ENCODE measurements at regions not wholly inside any gene's neighbourhood (a gene's known extent, or its start where the extent isn't known, plus 50 kb on each side); places are given as distances from the start of the nearest gene placed in this dataset.

DNA sequence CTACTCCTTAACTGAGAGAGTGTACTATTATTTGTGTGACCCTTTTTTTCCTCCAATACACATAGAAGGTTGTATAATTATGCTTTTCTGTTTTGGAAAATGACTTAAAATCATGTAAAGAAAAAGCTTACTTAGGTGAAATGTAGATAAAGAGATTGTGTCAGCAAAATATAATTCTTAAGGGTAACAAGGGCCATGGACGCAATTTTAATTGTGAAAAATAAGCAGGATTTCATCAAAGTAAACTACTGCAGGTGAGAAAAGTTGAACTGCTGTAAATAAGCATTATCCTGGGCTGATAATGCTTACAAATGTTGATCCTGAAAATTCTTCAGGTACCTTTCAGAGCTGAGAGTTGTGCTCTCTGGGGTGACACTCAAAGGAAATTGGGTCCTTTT lies 141.5 kb downstream of the RPIA start:
- Histone ChIP-seq H3K23me2 (ENCODE audit: insufficient read length, low read depth, low read length, poor library complexity, severe bottlenecking) (no peaks in the 10 kb centered on the region), H4K20me1 (ENCODE audit: control insufficient read depth, insufficient read depth, insufficient read length) (no peaks in the 10 kb centered on the region), H2BK12ac (ENCODE audit: insufficient read length, low read depth, low read length) (no peak overlapping the region), H3K18ac (ENCODE audit: insufficient read length, low read depth, low read length) (no peak overlapping the region), H3K56ac (ENCODE audit: insufficient read length, low read depth, low read length) (no peak overlapping the region), H4K8ac (replicated peaks; ENCODE audit: insufficient read length, low read depth, low read length) (no peak overlapping the region), H2BK20ac (ENCODE audit: low read depth, low read length, poor library complexity, severe bottlenecking) (no peak overlapping the region), H3K79me1 (ENCODE audit: insufficient read depth, low read depth, low read length, poor library complexity, severe bottlenecking) (no peaks in the 10 kb centered on the region), H3K23ac (ENCODE audit: insufficient read length, low read depth, low read length) (no peak overlapping the region), H2BK15ac (ENCODE audit: low read depth, low read length) (no peak overlapping the region), H2AK5ac (ENCODE audit: insufficient read length, low read length) (no peak overlapping the region), H3K4ac (ENCODE audit: low read depth, low read length) (no peak overlapping the region), H3K4me1 (ENCODE audit: insufficient read depth, low read length) (no peaks in the 10 kb centered on the region), H2BK5ac (ENCODE audit: insufficient read length, low read length) (no peak overlapping the region), H3K14ac (ENCODE audit: insufficient read depth, low read length) (no peak overlapping the region), H3K9me3 (ENCODE audit: control insufficient read depth, low read depth, low read length) (no peaks in the 10 kb centered on the region), H3K27me3 (ENCODE audit: insufficient read depth, low read length) (no peaks in the 10 kb centered on the region), H3K27ac (ENCODE audit: insufficient read length, low read depth, low read length) (no peak overlapping the region), H4K5ac (ENCODE audit: insufficient read length, low read depth, low read length) (no peak overlapping the region), H3K79me2 (ENCODE audit: insufficient read depth, low read length) (no peaks in the 10 kb centered on the region), H3T11ph (ENCODE audit: low read length) (no peak overlapping the region), H3K9ac (ENCODE audit: extremely low read depth, insufficient read length, low read length) (no peak overlapping the region), H4K91ac (ENCODE audit: insufficient read length, low read depth, low read length) (no peak overlapping the region), H3K4me2 (ENCODE audit: insufficient read depth, insufficient read length, low read length) (no peak overlapping the region), H2AFZ (ENCODE audit: low read length) (no peak overlapping the region), H2BK120ac (ENCODE audit: low read depth, low read length, poor library complexity, severe bottlenecking) (no peak overlapping the region)
- H3K27ac Mint-ChIP-seq = no peak overlapping the region
- H3K4me3 Mint-ChIP-seq = no peak overlapping the region
- peaks cover 4% of the 10 kb centered on the region for H3K27me3 Mint-ChIP-seq (ENCODE audit: low read depth)
- WGBS (ENCODE audit: extremely low coverage, insufficient read length, low lambda C conversion rate) = no CpG with 5 or more reads among the region's 1 CpG
- peaks cover 43 to 77% of the 10 kb centered on the region in 2 experiments for H3K9me3 Mint-ChIP-seq
- DNase-seq = no peak
- peaks cover 0 to 9% (median 0%) of the 10 kb centered on the region in 3 experiments; a peak in 2 of 7 replicates for H3K36me3 Mint-ChIP-seq (ENCODE audit: insufficient read depth in 1 of 3, low read depth in 3 of 3)
- no peaks in the 10 kb centered on the region for H3K4me1 Mint-ChIP-seq
- TF ChIP-seq, protein P1, sequence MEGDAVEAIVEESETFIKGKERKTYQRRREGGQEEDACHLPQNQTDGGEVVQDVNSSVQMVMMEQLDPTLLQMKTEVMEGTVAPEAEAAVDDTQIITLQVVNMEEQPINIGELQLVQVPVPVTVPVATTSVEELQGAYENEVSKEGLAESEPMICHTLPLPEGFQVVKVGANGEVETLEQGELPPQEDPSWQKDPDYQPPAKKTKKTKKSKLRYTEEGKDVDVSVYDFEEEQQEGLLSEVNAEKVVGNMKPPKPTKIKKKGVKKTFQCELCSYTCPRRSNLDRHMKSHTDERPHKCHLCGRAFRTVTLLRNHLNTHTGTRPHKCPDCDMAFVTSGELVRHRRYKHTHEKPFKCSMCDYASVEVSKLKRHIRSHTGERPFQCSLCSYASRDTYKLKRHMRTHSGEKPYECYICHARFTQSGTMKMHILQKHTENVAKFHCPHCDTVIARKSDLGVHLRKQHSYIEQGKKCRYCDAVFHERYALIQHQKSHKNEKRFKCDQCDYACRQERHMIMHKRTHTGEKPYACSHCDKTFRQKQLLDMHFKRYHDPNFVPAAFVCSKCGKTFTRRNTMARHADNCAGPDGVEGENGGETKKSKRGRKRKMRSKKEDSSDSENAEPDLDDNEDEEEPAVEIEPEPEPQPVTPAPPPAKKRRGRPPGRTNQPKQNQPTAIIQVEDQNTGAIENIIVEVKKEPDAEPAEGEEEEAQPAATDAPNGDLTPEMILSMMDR (conservative IDR thresholded peaks at IDR 0.05) = no peak
